LNCaP clone FGC (cell line): ENCODE measurements at regions not wholly inside any gene's neighbourhood (a gene's known extent, or its start where the extent isn't known, plus 50 kb on each side); places are given as distances from the start of the nearest gene placed in this dataset.

ENCODE experiments used
- DNase-seq: peaks from one replicate; pipeline ENCODE4 v3.0.0-alpha.2; 2011; ENCODE audit warnings: low read depth
- H3K4me3 ChIP-seq: 2 replicates; pipeline ENCODE4 v1.5.1; 2011; ENCODE audit warnings: mild to moderate bottlenecking, low read depth, low read length, control low read depth
- TF ChIP-seq, protein P1 (sequence below): IDR thresholded peaks from 2 replicates; pipeline ENCODE4 v1.5.1; 2012; ENCODE audit warnings: mild to moderate bottlenecking; ENCODE audit not compliant: control insufficient read depth, insufficient read depth; ENCODE audit errors: extremely low read depth

GRCh38 chr13:44807449-44808034 is 181.7 kb downstream of the NUFIP1 start:
- TF ChIP-seq, protein P1, sequence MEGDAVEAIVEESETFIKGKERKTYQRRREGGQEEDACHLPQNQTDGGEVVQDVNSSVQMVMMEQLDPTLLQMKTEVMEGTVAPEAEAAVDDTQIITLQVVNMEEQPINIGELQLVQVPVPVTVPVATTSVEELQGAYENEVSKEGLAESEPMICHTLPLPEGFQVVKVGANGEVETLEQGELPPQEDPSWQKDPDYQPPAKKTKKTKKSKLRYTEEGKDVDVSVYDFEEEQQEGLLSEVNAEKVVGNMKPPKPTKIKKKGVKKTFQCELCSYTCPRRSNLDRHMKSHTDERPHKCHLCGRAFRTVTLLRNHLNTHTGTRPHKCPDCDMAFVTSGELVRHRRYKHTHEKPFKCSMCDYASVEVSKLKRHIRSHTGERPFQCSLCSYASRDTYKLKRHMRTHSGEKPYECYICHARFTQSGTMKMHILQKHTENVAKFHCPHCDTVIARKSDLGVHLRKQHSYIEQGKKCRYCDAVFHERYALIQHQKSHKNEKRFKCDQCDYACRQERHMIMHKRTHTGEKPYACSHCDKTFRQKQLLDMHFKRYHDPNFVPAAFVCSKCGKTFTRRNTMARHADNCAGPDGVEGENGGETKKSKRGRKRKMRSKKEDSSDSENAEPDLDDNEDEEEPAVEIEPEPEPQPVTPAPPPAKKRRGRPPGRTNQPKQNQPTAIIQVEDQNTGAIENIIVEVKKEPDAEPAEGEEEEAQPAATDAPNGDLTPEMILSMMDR, result no peak
- no peak for DNase-seq
- no peak overlapping the region for H3K4me3 ChIP-seq

- TF ChIP-seq, protein P1, result no peak
- no peak for DNase-seq
- no peak overlapping the region for H3K4me3 ChIP-seq
Observed at GRCh38 chr13:44806826-44807225, 182.4 kb downstream of the NUFIP1 start.

GRCh38 chr13:44805585-44805984 is 183.7 kb downstream of the NUFIP1 start:
- no peak for DNase-seq
- TF ChIP-seq, protein P1, result no peak
- no peak overlapping the region for H3K4me3 ChIP-seq

GRCh38 chr13:44803390-44803789 is 185.9 kb downstream of the NUFIP1 start:
- TF ChIP-seq, protein P1, result no peak
- no peak for DNase-seq
- no peak overlapping the region for H3K4me3 ChIP-seq

DNA sequence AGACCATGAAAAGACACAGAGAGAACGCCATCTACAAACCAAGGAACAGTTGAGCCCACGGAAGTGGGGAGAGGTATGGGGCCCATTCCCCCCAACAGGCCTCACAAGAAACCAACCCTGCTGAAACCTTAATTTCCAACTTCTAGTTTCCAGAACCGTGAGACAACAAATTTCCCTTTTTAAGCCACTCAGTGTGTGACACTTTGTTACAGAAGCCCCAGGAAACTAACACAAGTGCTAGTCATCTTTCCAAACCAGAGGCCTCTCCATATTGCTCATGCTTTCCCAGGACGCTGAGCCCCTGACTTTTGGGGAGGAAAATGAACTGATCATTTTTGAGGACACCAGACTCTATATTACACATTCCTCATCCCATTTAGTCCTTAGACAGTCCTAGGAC is 186.8 kb downstream of the NUFIP1 start:
- no peak overlapping the region for H3K4me3 ChIP-seq
- TF ChIP-seq, protein P1, result no peak
- no peak for DNase-seq

DNA sequence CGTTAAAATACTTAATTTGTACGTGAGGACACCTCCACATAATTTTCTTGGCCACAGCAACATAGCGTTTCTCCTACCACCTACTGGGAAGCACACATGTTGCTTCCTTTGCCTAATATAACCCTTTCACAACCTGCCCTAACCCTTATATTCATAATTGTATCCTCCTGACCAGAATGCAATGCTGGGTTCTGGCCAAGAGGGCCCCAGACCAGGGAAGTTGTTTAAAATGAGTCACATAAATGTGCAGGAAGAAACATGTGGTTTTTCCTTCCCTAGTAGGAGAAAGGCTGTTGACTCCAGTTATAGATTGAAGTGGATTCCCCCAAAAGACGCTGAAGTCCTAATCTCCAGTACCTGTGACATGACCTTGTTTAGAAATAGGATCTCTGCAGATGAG is 187.3 kb downstream of the NUFIP1 start:
- no peak overlapping the region for H3K4me3 ChIP-seq
- TF ChIP-seq, protein P1, result no peak
- no peak for DNase-seq

DNA sequence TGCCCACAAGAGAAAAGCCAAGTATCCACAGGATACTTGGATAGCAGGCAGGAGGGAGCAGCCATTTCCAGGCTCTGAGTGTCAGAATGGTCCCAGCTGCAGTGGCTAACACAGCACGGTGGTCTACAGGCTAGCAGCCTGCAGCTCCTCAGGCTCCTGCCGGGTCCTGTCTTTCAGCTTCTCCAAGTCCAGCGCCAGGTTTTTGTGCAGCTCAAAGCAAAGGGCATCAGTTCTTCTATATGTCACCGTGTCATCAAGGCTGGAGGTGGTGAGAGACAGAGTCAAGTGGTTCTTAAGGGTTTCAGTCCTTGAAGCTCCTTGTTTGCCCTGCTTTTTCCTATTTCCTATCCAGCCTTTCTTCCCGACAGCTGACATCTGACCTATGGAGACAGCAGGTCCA is 188.6 kb downstream of the NUFIP1 start:
- TF ChIP-seq, protein P1, result no peak
- no peak for DNase-seq
- no peak overlapping the region for H3K4me3 ChIP-seq
